Suppressor macrophage treated with lipopolysaccharide for 1 hour (primary cell): ENCODE measurements at regions not wholly inside any gene's neighbourhood (a gene's known extent, or its start where the extent isn't known, plus 50 kb on each side); places are given as distances from the start of the nearest gene placed in this dataset.

Experiments
- DNase-seq, 3 donors: peaks; one replicate each; pipeline ENCODE4 v3.0.0-alpha.2; 2020 to 2022

GRCh38 chr15:96005906-96006305, 324.6 kb upstream of the NR2F2 start:
- DNase-seq = peak in 1 of 3 donors; percentile 1

GRCh38 chr15:96011136-96011535, 319.4 kb upstream of the NR2F2 start:
- DNase-seq = no peak

- DNase-seq = no peak
Observed at GRCh38 chr15:96014939-96015338, 315.6 kb upstream of the NR2F2 start.

- no peak for DNase-seq
Observed at GRCh38 chr15:96019114-96019513, 311.4 kb upstream of the NR2F2 start.

- DNase-seq = no peak
Observed at GRCh38 chr15:96020133-96020532, 310.4 kb upstream of the NR2F2 start.

- DNase-seq = no peak
Observed at GRCh38 chr15:96020797-96021196, 309.7 kb upstream of the NR2F2 start.

GRCh38 chr15:96023081-96023480, 307.4 kb upstream of the NR2F2 start:
- DNase-seq = no peak

- no peak for DNase-seq
Observed at GRCh38 chr15:96027501-96027900, 303.0 kb upstream of the NR2F2 start.

- no peak for DNase-seq
Observed at GRCh38 chr15:96028620-96029019, 301.9 kb upstream of the NR2F2 start.

- DNase-seq = no peak
Observed at GRCh38 chr15:96029172-96029571, 301.3 kb upstream of the NR2F2 start.

GRCh38 chr15:96031426-96032110, 298.9 kb upstream of the NR2F2 start:
- no peak for DNase-seq

GRCh38 chr15:96035091-96035490, 295.4 kb upstream of the NR2F2 start:
- DNase-seq = no peak

- DNase-seq = no peak
Observed at GRCh38 chr15:96035635-96036034, 294.9 kb upstream of the NR2F2 start.

- no peak for DNase-seq
Observed at GRCh38 chr15:96037584-96037983, 292.9 kb upstream of the NR2F2 start.

- no peak for DNase-seq
Observed at GRCh38 chr15:96038131-96038530, 292.4 kb upstream of the NR2F2 start.

GRCh38 chr15:96038650-96039049, 291.9 kb upstream of the NR2F2 start:
- no peak for DNase-seq

GRCh38 chr15:96041982-96042733, 288.3 kb upstream of the NR2F2 start:
- no peak for DNase-seq

- peak; percentile 44 to 76 (median 52) for DNase-seq
Observed at GRCh38 chr15:96042734-96043224, 287.7 kb upstream of the NR2F2 start.

- DNase-seq = peak in 2 of 3 donors; percentile 40 to 42
Observed at GRCh38 chr15:96043591-96044171, 286.8 kb upstream of the NR2F2 start.

GRCh38 chr15:96046620-96047240, 283.8 kb upstream of the NR2F2 start:
- DNase-seq = peak in 1 of 3 donors; percentile 33

GRCh38 chr15:96047255-96047931, 283.1 kb upstream of the NR2F2 start:
- peak in 1 of 3 donors; percentile 20 for DNase-seq

GRCh38 chr15:96049323-96049722, 281.2 kb upstream of the NR2F2 start:
- no peak for DNase-seq

GRCh38 chr15:96049766-96050165, 280.7 kb upstream of the NR2F2 start:
- DNase-seq = no peak
